ENCODE measurements at regions not wholly inside any gene's neighbourhood (a gene's known extent, or its start where the extent isn't known, plus 50 kb on each side); places are given as distances from the start of the nearest gene placed in this dataset.

- no peak overlapping the region for H3K4me3 ChIP-seq (ENCODE audit: low read length in 3 of 3)
- no peaks in the 10 kb centered on the region for H3K9me3 ChIP-seq (ENCODE audit: control insufficient read depth in 2 of 3, insufficient read depth in 1 of 3, low read length in 3 of 3)
- TF ChIP-seq CTCF (IDR thresholded peaks at IDR 0.05; ENCODE audit: borderline replicate concordance, extremely low read depth, insufficient read depth), result no peak
- no peak overlapping the region for H3K27ac ChIP-seq (ENCODE audit: low read depth in 2 of 2, low read length in 2 of 2)
- no peaks in the 10 kb centered on the region for H3K36me3 ChIP-seq (ENCODE audit: control insufficient read depth in 2 of 3, insufficient read depth in 3 of 3, low read length in 3 of 3)
- H3K4me1 ChIP-seq (ENCODE audit: control insufficient read depth in 2 of 3, insufficient read depth in 2 of 3, low read depth in 1 of 3, low read length in 3 of 3), result no peaks in the 10 kb centered on the region
- no peak overlapping the region for H3K9ac ChIP-seq (ENCODE audit: low read length in 3 of 3)
- intact Hi-C loops (cut with DNase I), result no loop called here
- no peak for DNase-seq
- H3K27me3 ChIP-seq (ENCODE audit: control insufficient read depth, insufficient read depth, low read length), result no peaks in the 10 kb centered on the region
- FAIRE-seq, result no peak
These were observed 498.2 kb upstream of the C1orf87 start for GRCh38 chr1:60571811-60572210.

GRCh38 chr1:60569189-60569588, 495.6 kb upstream of the C1orf87 start:
- DNase-seq (no peak), FAIRE-seq (no peak)
- no peak for TF ChIP-seq CTCF (IDR thresholded peaks at IDR 0.05; ENCODE audit: borderline replicate concordance, extremely low read depth, insufficient read depth)
- Histone ChIP-seq H3K9me3 (ENCODE audit: control insufficient read depth in 2 of 3, insufficient read depth in 1 of 3, low read length in 3 of 3) (no peaks in the 10 kb centered on the region), H3K4me1 (ENCODE audit: control insufficient read depth in 2 of 3, insufficient read depth in 2 of 3, low read depth in 1 of 3, low read length in 3 of 3) (no peaks in the 10 kb centered on the region), H3K27me3 (ENCODE audit: control insufficient read depth, insufficient read depth, low read length) (no peaks in the 10 kb centered on the region), H3K27ac (ENCODE audit: low read depth in 2 of 2, low read length in 2 of 2) (no peak overlapping the region), H3K9ac (ENCODE audit: low read length in 3 of 3) (no peak overlapping the region), H3K4me3 (ENCODE audit: low read length in 3 of 3) (no peak overlapping the region), H3K36me3 (ENCODE audit: control insufficient read depth in 2 of 3, insufficient read depth in 3 of 3, low read length in 3 of 3) (no peaks in the 10 kb centered on the region)
- intact Hi-C loops (cut with DNase I), result no loop called here

- Histone ChIP-seq H3K36me3 (ENCODE audit: control insufficient read depth in 2 of 3, insufficient read depth in 3 of 3, low read length in 3 of 3) (no peaks in the 10 kb centered on the region), H3K27me3 (ENCODE audit: control insufficient read depth, insufficient read depth, low read length) (no peaks in the 10 kb centered on the region), H3K4me3 (ENCODE audit: low read length in 3 of 3) (no peak overlapping the region), H3K4me1 (ENCODE audit: control insufficient read depth in 2 of 3, insufficient read depth in 2 of 3, low read depth in 1 of 3, low read length in 3 of 3) (no peaks in the 10 kb centered on the region), H3K27ac (ENCODE audit: low read depth in 2 of 2, low read length in 2 of 2) (no peak overlapping the region), H3K9me3 (ENCODE audit: control insufficient read depth in 2 of 3, insufficient read depth in 1 of 3, low read length in 3 of 3) (no peaks in the 10 kb centered on the region), H3K9ac (ENCODE audit: low read length in 3 of 3) (no peak overlapping the region)
- DNase-seq (no peak), FAIRE-seq (no peak)
- intact Hi-C loops (cut with DNase I), result no loop called here
- TF ChIP-seq CTCF (IDR thresholded peaks at IDR 0.05; ENCODE audit: borderline replicate concordance, extremely low read depth, insufficient read depth), result no peak
These were observed 493.7 kb upstream of the C1orf87 start for GRCh38 chr1:60567256-60567655.
